NCI-H1048 (cell line): ENCODE measurements at regions not wholly inside any gene's neighbourhood (a gene's known extent, or its start where the extent isn't known, plus 50 kb on each side); places are given as distances from the start of the nearest gene placed in this dataset.

Source experiments
- DNase-seq: peaks from one replicate; lab custom pipeline; 2025; lab: John Stamatoyannopoulos, UW

DNA sequence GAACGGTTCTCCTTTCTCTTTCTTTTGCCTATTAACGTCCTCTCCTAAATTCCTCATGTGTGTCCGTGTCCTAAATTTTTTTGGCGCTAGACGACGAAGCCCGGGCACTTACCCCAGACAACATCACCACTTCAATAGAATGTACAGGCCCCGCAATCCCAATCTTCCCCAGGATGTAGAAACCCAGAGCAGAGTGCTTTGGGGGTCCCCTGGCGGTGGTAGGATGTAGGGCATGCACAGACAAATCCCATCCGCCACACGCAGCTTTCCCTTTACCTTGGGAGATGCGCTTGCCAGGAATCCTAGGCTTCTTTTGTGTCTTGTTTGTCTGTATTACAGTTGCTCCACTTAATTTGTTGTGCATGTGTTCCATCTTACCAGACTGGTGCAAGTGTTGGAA, 417.3 kb upstream of the ARID1B start:
- DNase-seq = no peak

DNA sequence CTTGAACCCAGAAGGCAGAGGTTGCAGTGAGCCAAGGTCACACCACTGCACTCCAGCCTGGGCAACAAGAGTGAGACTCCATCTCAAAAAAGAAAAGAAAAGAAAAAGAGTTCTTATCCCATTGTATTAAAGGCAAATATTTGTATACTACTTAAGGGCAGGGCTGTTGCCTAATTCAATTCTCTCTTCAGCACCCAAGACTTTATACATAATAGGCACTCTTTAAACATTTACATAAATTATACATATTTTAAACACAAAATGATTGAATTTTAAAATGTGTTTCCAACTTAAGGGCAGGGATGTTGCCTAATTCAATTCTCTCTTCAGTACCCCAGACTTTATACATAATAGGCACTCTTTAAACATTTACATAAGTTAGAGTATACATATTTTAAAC, 424.3 kb upstream of the ARID1B start:
- no peak for DNase-seq

DNA sequence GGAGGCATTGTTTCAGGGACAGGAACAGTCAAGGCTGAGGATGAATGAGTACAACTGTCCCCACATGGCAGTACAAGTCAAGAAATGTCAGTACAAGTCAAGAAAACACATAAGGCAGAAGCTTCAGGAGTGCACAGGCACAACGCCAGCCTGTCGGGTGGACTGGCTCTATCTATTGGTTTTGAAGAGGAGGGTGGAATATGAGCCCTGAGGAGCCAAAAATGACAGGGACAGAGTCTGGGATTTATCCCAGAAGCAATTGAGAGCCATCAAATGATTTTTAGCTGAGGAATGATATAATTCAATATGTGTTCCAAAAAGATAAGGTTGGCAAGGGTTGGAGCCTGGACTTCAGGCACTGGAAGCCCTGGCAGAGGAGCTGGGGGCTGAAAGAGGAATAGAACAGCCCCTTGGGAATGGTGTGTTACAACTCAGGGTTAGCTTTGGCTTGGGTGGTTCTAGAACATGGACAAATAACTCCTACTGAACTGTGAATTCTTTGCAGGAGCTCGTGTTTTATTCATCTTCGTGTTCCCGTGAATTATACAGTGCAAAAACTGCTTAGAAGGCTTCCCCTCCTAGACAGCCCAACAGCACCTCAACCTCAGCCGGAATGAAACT, 425.7 kb upstream of the ARID1B start:
- no peak for DNase-seq

DNA sequence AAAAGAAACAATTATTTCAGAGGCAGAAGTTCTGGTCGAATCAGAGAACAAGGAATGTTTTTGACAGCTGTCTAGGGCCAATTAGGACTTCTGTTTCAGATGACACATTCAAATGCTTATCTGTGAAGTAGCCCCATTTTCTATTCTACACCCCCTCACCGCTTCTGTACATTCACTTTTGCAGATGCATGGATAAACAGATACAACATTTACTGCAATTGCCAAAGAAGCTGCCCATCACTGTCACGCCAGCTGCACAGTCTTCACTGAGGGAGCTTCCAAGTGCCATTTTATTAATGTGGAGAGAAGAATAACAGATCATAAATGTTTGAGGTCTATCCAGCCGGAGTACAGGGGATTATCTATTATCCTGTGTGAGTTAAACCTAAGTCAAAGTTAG, 426.8 kb upstream of the ARID1B start:
- DNase-seq = no peak

DNA sequence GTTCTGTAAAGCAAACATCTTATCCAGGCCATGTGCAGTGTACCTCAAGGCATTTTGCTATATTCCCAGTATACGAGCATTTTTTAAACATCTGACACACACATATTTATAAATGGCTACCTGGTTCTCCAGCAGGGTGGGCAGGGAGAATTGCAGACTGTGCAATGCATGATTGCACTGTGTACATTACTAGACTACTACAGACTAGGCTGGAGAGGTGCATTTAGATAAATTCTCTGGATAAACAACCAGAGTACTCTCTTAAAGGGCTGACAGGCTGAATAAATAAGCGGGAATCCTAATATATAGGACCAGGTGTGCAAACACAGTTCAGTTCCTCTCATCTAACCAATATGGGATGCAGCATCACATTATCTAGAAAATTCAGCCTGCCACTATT, 428.3 kb upstream of the ARID1B start:
- no peak for DNase-seq

DNA sequence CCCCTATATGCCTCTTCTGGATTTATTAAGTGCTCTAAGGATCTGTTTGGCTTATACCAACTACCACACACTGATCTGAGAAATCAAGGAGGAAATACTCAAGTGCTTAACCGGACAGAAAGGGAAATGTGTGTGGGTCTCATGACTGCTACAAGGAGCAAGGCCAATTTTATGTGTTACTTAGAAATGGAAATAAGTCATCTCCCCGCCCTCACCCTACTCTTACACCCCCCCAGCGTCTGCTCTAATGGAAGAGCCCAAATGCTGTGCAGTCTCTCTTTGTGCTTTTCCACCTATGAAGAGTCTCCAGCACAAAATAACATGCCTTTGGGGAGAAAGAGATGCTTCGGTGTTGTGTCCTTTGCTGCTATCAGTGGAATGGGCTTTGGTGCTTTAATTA, 428.8 kb upstream of the ARID1B start:
- no peak for DNase-seq

DNA sequence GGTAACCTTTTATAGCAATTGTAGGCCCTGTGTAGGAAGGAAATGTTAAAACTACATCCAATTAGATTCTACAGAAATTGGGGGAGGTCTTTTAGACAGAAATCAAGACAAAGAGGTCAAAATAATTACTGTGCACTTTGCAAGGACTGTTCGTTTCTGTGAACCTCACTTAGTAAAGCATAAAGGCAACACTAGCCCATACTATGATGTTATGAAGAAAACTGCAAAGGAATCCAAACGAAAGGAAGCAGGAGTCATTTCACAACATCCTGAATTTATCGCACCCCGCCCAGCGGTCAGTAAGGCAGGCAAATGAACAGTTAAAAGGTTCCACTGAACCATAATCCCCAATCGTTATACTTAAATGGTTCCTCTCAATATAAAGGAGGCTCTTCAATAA, 429.5 kb upstream of the ARID1B start:
- DNase-seq = no peak

DNA sequence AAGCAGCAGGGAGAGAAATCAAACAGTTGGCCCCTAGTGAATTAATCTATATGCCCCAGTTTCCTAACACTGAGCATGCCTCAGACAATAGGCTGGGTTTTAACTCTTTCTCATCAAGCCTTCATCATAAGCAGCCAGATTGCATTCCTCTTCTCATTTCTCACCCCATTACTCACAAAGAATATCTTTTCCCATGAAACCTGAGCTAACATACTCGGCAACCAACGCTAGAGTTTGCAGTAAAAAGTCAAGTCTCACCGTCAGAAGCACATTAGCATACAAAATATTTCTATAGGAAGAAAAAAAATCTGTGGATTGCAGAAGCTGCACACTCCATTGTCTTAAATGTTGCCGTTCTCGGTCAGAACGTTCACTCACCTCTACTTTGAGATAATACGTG, 429.9 kb upstream of the ARID1B start:
- DNase-seq = no peak

DNA sequence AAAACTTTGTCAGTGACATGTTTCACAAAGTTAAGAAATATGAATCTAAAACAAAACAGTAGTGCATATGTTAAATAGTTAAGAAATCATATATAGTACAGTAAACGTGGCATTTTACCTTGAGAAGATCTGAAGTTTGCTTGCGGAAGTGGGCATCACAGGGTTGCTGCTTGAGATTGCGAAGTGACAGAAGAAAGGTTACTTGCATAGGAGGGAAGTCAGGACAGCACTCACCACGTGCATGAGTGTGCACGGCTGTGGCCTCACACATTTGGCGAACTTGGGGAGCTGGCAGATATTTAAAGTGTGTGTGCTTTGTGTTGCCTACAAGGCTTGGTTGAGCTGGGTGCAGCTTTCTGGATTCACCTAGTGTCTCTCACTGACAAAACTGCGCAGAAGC, 431.5 kb upstream of the ARID1B start:
- no peak for DNase-seq

DNA sequence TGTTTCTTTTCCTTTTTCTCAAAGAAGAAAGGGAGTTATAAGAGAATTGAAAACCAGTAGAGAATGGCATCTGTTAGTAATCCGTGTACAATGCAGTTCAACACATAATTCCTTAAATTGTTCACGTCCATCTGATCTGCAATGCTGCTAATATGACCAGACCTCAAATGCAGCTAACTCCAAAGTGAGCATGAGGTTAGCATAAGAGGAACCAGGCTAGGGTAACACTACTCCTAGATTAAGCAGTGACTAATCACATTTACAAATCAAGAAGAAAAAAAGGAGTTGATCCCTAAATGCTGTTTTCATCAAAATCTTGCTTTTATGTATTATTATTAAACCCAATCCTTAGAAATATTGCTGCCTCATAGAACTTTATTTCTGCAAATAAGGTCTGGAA, 432.7 kb upstream of the ARID1B start:
- DNase-seq = no peak

DNA sequence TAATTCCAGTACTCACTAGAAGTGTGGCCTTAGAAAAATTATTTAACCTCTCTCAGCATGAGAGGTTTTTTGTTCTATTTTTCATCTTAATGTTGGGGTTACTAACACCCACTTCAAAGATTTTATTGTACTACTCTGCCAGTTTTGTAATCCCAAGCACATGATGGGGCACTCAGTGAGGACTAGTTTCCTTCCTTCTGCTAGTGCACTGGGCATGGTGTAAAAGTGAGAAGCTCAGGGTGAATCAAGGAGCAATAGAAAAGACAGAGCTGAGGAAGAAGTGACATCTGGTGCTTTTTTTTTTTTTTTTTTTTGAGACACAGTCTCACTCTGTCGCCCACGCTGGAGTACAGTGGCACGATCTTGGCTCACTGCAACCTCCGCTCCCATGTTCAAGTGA, 439.4 kb upstream of the ARID1B start:
- no peak for DNase-seq

DNA sequence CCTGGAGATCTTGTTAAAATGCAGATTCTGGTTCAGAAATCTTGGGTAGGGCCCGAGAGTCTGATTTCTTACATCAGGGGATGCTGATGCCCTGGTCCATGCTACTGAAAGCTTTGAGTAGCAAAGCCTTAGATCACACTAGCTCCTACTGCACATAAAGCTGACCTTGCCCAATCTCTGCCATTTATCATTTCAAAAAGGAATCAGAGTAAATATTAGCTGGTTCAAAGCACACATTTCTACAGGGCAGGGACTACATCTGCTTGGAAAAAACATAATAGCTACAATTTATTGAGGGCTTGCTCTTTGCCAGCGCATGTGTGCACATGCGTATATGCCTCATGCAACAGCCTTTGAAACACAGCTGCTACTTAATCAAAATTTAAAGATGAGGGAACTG, 440.4 kb upstream of the ARID1B start:
- DNase-seq = no peak

DNA sequence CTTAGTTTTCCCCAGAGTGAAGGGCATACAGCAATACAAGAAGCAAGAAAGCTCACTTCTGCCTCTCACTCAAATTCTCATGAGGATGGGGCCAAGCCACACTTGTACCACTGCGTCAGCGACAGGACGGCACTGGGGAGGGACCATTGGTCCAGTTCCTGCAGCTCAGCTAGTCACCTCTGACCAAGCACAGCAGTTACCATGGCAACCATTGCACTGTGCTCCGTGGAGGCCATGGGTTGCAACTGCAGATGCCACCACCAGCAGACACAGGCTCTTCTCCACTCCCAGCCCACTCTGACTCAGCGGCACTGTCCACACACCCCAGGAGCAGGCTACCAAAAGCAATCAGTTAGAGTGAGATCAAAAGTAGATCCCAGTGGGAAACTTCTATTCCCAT, 441.1 kb upstream of the ARID1B start:
- no peak for DNase-seq

DNA sequence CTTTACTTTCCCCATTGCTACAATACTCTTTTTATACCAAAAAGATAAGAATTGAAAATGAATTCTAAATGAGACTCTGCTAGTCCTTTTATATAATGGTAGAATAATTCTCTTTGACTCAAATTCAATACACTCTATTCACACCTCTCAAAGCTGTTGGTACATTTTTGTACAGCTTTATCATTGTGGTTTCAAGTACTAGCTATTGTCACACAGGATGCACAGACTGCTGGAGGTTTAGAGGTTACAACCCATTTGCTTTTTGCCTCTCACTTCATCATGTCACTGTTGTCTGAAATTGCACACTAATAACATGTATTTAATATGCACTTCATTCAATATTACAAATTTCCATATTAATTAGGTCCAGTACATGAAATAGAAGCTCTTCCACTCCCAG, 442.2 kb upstream of the ARID1B start:
- no peak for DNase-seq

DNA sequence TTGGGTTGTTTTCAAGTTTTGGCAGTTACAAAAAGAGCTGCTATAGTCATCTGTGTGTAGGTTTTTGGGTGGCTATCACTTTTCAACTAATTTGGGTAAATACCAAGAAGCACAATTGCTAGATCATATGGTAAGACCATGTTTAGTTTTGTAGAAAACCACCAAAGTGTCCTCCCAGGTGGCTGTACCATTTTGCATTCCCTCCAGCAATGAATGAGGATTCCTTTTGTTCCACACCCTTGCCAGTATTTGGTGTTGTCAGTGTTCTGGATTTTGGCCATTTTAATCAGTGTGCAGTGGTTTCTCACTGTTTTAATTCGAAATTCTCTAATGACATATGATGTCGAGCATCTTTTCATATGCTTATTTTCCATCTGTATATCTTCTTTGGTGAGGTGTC, 457.5 kb upstream of the ARID1B start:
- no peak for DNase-seq

DNA sequence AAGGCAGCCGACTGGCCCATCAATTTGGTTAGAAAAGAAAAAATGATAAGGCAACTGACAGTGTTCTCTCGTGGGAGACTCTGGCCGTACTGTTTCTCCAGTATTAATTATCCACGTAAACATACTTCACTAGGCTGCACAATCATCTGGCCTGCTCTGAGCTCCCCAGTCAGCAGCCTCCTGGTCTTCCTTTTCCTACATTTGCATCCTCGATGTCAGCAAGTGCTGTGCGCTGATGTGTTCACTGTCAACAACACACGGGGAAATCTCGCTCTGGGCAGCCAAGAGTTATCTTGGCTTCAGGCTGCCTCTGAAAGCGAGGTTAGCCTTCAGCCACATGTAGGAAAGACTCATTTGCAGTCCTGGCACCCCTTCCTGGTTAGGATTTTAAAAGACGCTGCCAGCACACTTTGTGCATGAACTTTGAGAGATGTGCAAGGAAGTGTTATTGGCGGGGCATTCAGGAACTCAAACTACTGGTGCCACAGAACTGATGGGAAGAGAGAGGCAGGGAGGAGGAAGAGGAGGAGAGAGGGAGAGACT, 460.5 kb upstream of the ARID1B start:
- DNase-seq = no peak

DNA sequence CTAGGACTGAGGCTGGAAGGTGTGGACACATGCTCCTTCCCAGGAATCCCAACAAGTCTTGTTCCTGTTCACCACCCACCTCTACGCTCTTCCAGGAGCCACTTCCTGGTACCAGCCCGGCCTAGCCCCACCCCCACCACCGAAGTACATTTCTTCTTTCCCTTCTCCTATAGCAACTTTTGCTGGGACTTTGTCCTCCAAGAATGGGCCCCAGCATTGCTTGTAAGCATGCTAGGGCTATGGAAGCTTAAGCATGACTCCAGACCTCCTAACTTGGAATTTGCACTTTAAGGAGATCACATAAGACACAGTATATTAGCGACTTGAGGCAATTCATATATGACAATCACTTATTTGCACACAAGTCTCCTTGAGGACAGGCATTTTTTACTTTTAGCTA, 462.0 kb upstream of the ARID1B start:
- DNase-seq = no peak

DNA sequence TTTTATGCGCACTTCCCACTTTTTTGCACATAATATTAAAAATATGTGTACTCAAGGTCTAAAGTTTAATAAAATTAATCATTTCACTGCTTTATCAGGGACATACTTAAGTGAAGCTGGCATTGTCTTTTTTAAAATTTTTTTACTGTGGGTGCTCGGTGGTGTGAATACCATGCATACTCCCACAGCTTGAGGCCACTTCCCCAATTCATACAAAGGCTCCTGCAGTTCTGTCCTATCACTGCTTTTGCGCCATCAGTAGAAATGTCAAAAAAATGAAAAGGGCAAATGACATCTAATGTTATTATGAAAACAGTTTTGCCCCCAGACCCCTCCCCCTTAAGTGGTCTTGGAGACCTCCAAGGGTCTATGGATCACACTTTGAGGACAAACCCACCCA, 464.1 kb upstream of the ARID1B start:
- no peak for DNase-seq

DNA sequence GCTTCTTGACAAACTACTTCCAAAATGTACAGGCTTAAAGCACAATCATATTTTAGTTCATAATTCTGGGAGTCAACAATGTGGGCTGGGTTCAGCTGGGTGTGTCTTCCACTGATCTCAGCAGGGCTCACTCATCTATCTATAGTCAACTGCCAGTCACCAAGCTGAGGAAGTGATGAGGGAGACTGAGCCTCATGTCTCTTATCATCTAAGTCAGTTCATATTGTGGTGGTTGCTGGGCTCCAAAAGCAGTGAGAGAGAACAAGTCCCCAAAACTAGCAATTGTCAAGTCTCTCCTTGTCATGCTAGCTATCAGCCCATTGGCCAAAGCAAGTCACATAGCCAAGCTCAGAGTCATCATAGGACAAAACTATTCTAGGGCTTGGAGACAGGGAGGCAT, 465.9 kb upstream of the ARID1B start:
- no peak for DNase-seq

DNA sequence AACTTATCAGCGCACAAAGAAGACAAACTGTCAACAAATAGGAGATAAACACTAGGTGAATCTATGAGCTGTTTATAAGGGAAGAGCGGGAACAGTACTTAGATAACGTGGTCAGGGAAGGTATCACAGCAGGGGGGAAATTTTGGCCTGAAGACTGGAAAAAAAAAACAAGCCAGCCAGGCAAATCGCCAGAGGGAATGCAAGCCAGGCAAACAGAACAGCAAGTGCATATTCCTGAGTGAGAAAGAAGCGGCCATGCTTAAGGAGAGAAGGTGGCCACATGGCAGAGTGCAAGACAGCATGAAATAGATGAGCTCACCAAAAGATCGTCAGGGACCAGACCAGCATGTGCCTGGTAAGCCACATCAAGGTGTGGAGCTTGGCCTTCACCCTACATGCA, 466.5 kb upstream of the ARID1B start:
- no peak for DNase-seq

DNA sequence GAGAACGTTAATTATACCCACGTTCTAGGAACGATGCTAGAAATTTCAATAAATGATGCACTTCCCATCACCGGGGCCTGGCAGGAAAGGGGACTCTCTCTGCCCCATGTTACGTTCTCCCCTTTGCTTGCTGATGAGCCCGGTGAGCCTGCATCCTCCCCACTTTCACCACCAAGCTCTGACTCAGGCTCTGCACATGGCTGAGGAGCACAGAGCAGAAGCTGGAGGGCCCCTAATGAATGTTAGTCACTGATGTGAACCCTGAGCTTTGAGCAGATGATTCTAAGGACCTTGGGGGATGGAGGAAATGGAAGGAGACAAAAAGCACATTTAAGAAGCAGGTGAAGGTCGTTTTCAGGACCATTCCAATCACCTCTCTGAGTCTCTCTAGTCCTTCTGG, 468.2 kb upstream of the ARID1B start:
- no peak for DNase-seq

DNA sequence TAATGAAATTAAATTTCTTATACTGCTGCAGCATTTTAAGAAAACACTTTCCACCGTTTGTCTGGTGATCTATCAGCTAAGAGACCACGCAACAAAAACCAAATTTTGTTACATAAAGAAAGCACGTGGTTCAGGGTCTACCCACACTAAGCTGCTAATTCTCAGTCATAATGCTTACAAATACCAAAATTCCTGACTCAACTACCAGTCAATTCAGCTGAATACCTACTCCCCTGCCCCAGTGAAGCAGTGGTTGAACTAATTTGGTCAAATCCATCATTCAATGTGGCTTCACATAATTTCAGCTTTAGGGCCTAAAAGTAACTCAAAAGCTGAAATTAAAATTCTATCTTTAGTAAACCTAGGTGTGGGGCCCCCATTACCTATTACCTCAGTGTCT, 468.6 kb upstream of the ARID1B start:
- no peak for DNase-seq

DNA sequence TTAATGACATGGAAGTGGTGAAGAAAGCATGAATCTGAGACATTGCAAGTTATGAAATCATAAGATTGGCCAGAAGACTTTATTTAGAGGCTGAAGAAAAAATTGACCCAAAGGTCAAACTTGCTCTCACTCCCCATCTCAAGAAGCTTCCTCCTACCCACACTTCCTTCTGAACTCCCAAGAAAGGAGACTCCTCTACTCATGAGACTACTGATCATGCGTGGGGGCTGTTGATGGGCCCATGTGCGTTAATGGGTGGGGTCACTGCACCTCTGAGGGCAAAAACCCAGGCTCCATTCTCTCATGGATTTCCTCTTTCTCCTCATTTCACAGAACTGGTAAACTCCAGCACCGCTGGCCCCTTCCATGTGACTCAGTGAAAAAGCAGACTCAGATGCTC, 470.6 kb upstream of the ARID1B start:
- DNase-seq = no peak

DNA sequence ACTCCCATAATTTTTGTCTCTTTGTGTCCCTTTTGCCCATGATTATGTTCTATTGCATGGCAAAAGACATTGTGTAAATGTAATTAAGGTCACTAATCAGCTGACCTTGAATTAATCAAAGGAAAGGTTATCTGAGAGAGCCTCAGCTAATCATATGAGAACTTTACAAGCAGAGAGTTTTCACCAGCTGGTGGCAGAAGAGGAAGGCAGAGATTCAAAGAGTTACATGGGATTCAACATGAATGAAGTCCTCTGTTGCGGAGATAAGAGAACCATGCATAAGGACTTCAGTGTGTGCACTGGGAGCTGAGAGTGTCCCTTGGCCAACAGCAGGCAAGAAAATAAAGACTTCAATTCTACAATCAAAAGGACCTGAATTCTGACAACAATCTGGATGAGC, 494.1 kb upstream of the ARID1B start:
- no peak for DNase-seq

DNA sequence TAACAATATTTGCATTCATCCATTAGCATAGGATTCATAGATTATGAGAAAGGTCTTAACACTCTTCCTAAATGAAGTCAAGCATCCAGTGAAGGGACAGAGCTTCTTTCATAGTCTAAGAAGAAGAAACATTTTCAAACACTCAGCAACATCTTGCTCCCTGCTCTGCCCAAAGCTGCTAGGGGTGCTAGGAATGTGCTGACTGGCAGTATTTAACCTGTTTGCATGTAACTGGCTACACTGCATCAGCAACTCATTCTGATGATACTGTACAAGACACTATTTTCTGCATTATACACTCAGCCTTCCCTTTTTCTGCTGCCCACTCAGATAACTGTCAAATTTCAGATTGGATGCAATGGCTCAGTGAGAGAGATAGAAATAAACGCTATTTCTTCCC, 495.1 kb upstream of the ARID1B start:
- no peak for DNase-seq
